ENCODE measurements at regions not wholly inside any gene's neighbourhood (a gene's known extent, or its start where the extent isn't known, plus 50 kb on each side); places are given as distances from the start of the nearest gene placed in this dataset.
A peak's percentile ranks its signal among the peaks of the same experiment; 100 is the strongest.

DNA sequence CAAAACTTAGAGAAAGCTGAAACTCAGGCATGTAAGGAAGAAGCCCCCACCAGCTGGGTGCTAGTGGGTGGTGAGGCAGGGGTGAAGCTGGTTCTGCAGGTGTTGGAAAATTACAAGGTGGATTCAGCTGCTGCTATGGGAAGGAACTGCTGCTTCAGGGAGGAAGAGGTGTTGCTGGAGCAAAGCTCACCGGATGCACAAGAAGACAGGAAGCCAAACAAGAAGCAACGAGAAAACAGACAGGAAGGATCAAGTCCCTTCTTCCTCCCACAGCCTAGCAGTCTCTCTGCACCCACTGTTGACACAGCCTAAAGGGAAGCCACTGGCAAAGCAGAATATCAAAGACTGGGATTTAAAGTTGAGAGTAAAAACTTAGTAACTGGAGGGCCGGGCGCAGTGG lies 100.2 kb upstream of the JADE1 start:
- H3K27ac ChIP-seq (ENCODE audit: low read depth in 2 of 2, low read length in 2 of 2), result no peak overlapping the region
- H3K9me3 ChIP-seq (ENCODE audit: control insufficient read depth in 2 of 3, insufficient read depth in 1 of 3, low read length in 3 of 3), result no peaks in the 10 kb centered on the region
- no peak overlapping the region for H3K4me3 ChIP-seq (ENCODE audit: low read length in 3 of 3)
- H3K4me1 ChIP-seq (ENCODE audit: control insufficient read depth in 2 of 3, insufficient read depth in 2 of 3, low read depth in 1 of 3, low read length in 3 of 3), result no peaks in the 10 kb centered on the region
- no peaks in the 10 kb centered on the region for H3K36me3 ChIP-seq (ENCODE audit: control insufficient read depth in 2 of 3, insufficient read depth in 3 of 3, low read length in 3 of 3)
- no peak for TF ChIP-seq CTCF (IDR thresholded peaks at IDR 0.05; ENCODE audit: borderline replicate concordance, extremely low read depth, insufficient read depth)
- FAIRE-seq (no peak), DNase-seq (no peak)
- intact Hi-C loops (cut with DNase I), result no loop called here
- H3K9ac ChIP-seq (ENCODE audit: low read length in 3 of 3), result no peak overlapping the region
- H3K27me3 ChIP-seq (ENCODE audit: control insufficient read depth, insufficient read depth, low read length), result no peaks in the 10 kb centered on the region

DNA sequence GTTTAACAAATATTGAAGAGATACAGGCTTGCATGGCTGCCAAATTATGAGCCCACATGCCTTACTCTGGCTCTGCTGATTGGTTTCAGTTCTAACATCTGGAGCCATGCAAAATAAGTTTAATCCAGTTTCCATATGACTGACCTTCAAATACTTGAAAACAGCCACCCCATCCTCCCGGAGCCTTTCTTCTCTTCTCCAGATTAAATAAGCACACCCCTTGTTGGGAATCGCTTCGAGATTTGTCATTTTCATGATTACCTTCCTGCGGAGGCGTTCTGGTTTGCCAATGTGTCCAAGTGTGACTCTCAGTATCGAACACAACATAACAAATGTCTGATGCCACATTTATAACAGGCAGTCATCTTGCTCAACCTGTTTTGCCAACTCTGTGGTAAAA lies 101.6 kb upstream of the JADE1 start:
- Histone ChIP-seq H3K9me3 (ENCODE audit: control insufficient read depth in 2 of 3, insufficient read depth in 1 of 3, low read length in 3 of 3) (no peaks in the 10 kb centered on the region), H3K4me3 (ENCODE audit: low read length in 3 of 3) (no peak overlapping the region), H3K4me1 (ENCODE audit: control insufficient read depth in 2 of 3, insufficient read depth in 2 of 3, low read depth in 1 of 3, low read length in 3 of 3) (no peaks in the 10 kb centered on the region), H3K9ac (ENCODE audit: low read length in 3 of 3) (no peak overlapping the region), H3K27ac (ENCODE audit: low read depth in 2 of 2, low read length in 2 of 2) (no peak overlapping the region), H3K27me3 (ENCODE audit: control insufficient read depth, insufficient read depth, low read length) (no peaks in the 10 kb centered on the region), H3K36me3 (ENCODE audit: control insufficient read depth in 2 of 3, insufficient read depth in 3 of 3, low read length in 3 of 3) (no peaks in the 10 kb centered on the region)
- DNase-seq, result peak in 1 of 5 donors; percentile 13
- intact Hi-C loops (cut with DNase I), result no loop called here
- FAIRE-seq, result no peak
- TF ChIP-seq CTCF (IDR thresholded peaks at IDR 0.05; ENCODE audit: borderline replicate concordance, extremely low read depth, insufficient read depth), result no peak

DNA sequence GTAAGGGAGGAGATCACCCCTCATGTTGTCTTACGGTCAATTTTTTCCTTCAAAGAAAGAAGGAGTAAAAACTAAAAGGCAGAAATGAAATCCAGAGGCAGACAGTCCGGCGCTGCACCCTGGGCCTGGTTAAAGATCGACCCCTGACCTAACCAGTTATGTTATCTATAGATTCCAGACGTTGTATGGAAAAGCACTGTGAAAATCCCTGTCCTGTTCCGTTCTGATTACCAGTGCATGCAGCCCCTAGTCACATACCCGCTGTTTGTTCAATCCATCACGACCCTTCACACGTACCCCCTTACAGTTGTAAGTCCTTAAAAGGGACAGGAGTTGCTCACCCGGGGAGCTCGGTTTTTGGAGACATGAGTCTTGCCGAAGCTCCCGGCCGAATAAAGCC lies 105.6 kb upstream of the JADE1 start:
- no peak overlapping the region for H3K27ac ChIP-seq (ENCODE audit: low read depth in 2 of 2, low read length in 2 of 2)
- H3K27me3 ChIP-seq (ENCODE audit: control insufficient read depth, insufficient read depth, low read length), result no peaks in the 10 kb centered on the region
- H3K36me3 ChIP-seq (ENCODE audit: control insufficient read depth in 2 of 3, insufficient read depth in 3 of 3, low read length in 3 of 3), result no peaks in the 10 kb centered on the region
- no peak for FAIRE-seq
- no peak for TF ChIP-seq CTCF (IDR thresholded peaks at IDR 0.05; ENCODE audit: borderline replicate concordance, extremely low read depth, insufficient read depth)
- H3K9ac ChIP-seq (ENCODE audit: low read length in 3 of 3), result no peak overlapping the region
- no peak overlapping the region for H3K4me3 ChIP-seq (ENCODE audit: low read length in 3 of 3)
- intact Hi-C loops (cut with DNase I), result no loop called here
- H3K9me3 ChIP-seq (ENCODE audit: control insufficient read depth in 2 of 3, insufficient read depth in 1 of 3, low read length in 3 of 3), result no peaks in the 10 kb centered on the region
- no peak for DNase-seq
- H3K4me1 ChIP-seq (ENCODE audit: control insufficient read depth in 2 of 3, insufficient read depth in 2 of 3, low read depth in 1 of 3, low read length in 3 of 3), result no peaks in the 10 kb centered on the region

DNA sequence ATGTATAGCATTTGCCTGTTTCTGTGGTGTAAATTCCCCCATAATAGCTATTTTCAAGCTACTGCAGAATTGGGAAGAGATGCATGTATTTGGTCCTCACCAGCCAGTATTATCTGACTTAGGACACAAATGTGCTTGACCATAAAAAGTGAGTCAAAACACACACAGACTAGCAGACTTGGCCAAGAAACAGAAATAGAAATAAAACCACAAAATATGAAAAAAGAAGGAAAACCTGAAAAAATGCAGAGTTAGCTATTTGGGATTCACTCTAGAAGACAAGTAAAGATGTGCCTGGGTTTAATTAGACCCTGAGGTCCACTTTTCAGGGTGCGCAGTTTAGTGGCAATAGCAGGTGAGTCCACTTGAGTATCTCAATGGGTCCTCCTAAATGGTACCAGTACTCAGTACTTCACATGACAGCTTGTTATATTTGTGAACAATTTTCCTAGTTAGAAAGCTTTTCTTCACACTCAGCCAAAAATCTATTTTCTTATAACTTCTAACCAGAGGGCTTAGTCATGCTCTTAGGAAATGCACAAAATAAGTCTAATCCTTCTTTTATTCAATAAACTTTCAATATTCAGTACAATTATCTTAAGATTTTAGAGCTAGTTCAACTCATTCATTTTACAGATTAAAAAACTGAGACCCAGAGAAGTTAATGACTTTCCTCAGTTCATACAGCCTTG lies 108.7 kb upstream of the JADE1 start:
- DNase-seq, result no peak
- no peak for FAIRE-seq
- TF ChIP-seq CTCF (IDR thresholded peaks at IDR 0.05; ENCODE audit: borderline replicate concordance, extremely low read depth, insufficient read depth), result no peak
- Histone ChIP-seq H3K4me1 (ENCODE audit: control insufficient read depth in 2 of 3, insufficient read depth in 2 of 3, low read depth in 1 of 3, low read length in 3 of 3) (peaks cover 0 to 3% (median 0%) of the 10 kb centered on the region in 3 donors), H3K27me3 (ENCODE audit: control insufficient read depth, insufficient read depth, low read length) (no peaks in the 10 kb centered on the region), H3K4me3 (ENCODE audit: low read length in 3 of 3) (no peak overlapping the region), H3K27ac (ENCODE audit: low read depth in 2 of 2, low read length in 2 of 2) (no peak overlapping the region), H3K9me3 (ENCODE audit: control insufficient read depth in 2 of 3, insufficient read depth in 1 of 3, low read length in 3 of 3) (no peaks in the 10 kb centered on the region), H3K36me3 (ENCODE audit: control insufficient read depth in 2 of 3, insufficient read depth in 3 of 3, low read length in 3 of 3) (no peaks in the 10 kb centered on the region), H3K9ac (ENCODE audit: low read length in 3 of 3) (no peak overlapping the region)
- intact Hi-C loops (cut with DNase I), result no loop called here
